Panc1 (cell line): ENCODE measurements at regions not wholly inside any gene's neighbourhood (a gene's known extent, or its start where the extent isn't known, plus 50 kb on each side); places are given as distances from the start of the nearest gene placed in this dataset.

Source experiments
- ATAC-seq: fragments of 200-7000 bp; cut with Tn5 transposase; 2 replicates; pipeline ENCODE4 v1.9.1; 2020; ENCODE audit warnings: mild to moderate bottlenecking, moderate library complexity
- BruUV-seq: library from RNA; stranded (reverse); fragments of 400-500 nt; replicated peaks from 2 replicates; lab custom pipeline; 2021; lab: Mats Ljungman, UMichigan
- CTCF ChIA-PET: fragments of 300-600 bp; sonication (Branson Sonifier 250); formaldehyde crosslinking; loops from one replicate; lab custom pipeline; 2022; ENCODE audit warnings: antibody characterized with exemption; lab: Charles Lee
- POLR2A ChIA-PET: fragments of 300-600 bp; sonication (Branson Sonifier 250); formaldehyde crosslinking; loops from one replicate; lab custom pipeline; 2022; ENCODE audit warnings: antibody characterized with exemption; lab: Charles Lee
- DNase-seq: peaks from one replicate; pipeline ENCODE4 v3.0.0-alpha.2; 2010; ENCODE audit warnings: low read depth, low spot score
- H3K27ac ChIP-seq: 2 replicates; pipeline ENCODE4 v1.5.1; 2011; ENCODE audit warnings: mild to moderate bottlenecking, low read length, inconsistent platforms
- H3K27me3 ChIP-seq: fragments of 200-500 bp; sonication (Bioruptor generic); 2 replicates; pipeline ENCODE4 v1.6.0; 2014; ENCODE audit warnings: low read length, inconsistent platforms; ENCODE audit not compliant: control insufficient read depth, insufficient read depth
- H3K36me3 ChIP-seq: fragments of 200-500 bp; sonication (Bioruptor generic); 2 replicates; pipeline ENCODE4 v1.5.1; 2014; ENCODE audit warnings: inconsistent platforms, mild to moderate bottlenecking, low read length, moderate library complexity; ENCODE audit not compliant: control insufficient read depth, insufficient read depth
- H3K4me1 ChIP-seq: 2 replicates; pipeline ENCODE4 v1.5.1; 2011; ENCODE audit warnings: inconsistent platforms, mild to moderate bottlenecking, low read length, moderate library complexity; ENCODE audit not compliant: control insufficient read depth, insufficient read depth
- H3K4me3 ChIP-seq, 2 experiments: 2 replicates each; pipeline ENCODE4 v1.5.1; 2011 to 2012; ENCODE audit warnings: low read depth in 2 of 2, low read length in 2 of 2, mild to moderate bottlenecking in 2 of 2, inconsistent platforms in 1 of 2, moderate library complexity in 1 of 2
- H3K9me3 ChIP-seq: fragments of 200-500 bp; sonication (Bioruptor generic); 2 replicates; pipeline ENCODE4 v1.5.1; 2014; ENCODE audit warnings: low read depth, mild to moderate bottlenecking, inconsistent platforms, low read length, moderate library complexity; ENCODE audit not compliant: control insufficient read depth, insufficient read depth
- POLR2AphosphoS5 ChIP-seq: IDR thresholded peaks from 2 replicates; pipeline ENCODE4 v1.6.1; 2012; ENCODE audit warnings: mild to moderate bottlenecking, low read depth, low read length, moderate library complexity
- SIN3A ChIP-seq: IDR thresholded peaks from 2 replicates; pipeline ENCODE4 v1.6.1; 2012; ENCODE audit warnings: low read depth, mild to moderate bottlenecking, low read length, moderate library complexity, borderline replicate concordance; ENCODE audit not compliant: insufficient read depth
- TCF7L2 ChIP-seq: IDR thresholded peaks from 2 replicates; pipeline ENCODE4 v1.6.1; 2011; ENCODE audit warnings: mild to moderate bottlenecking, low read depth, low read length, inconsistent platforms
- in situ Hi-C: cut with HindIII; loops from 2 replicates; pipeline ENCODE4 v1.10.0; 2016; ENCODE audit warnings: low sequenced_read_pairs, low pct_unique_long_range_greater_than_20kb
- intact Hi-C: fragments of 100-400 bp; cut with micrococcal nuclease; formaldehyde crosslinking; loops from one replicate; pipeline ENCODE4 v1.10.0; 2022; ENCODE audit not compliant: unreplicated experiment
- TF ChIP-seq, protein P1 (sequence below): fragments of 450-650 bp; IDR thresholded peaks from 2 replicates; pipeline ENCODE4 v1.5.1; 2017; ENCODE audit warnings: mild to moderate bottlenecking
- TF ChIP-seq, protein P2 (sequence below), 2 experiments: IDR thresholded peaks; 2 replicates each; pipeline ENCODE4 v1.6.1; 2011 to 2012; ENCODE audit warnings: low read depth in 2 of 2, control low read depth in 1 of 2, low read length in 1 of 2, mild to moderate bottlenecking in 1 of 2, moderate library complexity in 1 of 2; ENCODE audit not compliant: insufficient read depth in 1 of 2

DNA sequence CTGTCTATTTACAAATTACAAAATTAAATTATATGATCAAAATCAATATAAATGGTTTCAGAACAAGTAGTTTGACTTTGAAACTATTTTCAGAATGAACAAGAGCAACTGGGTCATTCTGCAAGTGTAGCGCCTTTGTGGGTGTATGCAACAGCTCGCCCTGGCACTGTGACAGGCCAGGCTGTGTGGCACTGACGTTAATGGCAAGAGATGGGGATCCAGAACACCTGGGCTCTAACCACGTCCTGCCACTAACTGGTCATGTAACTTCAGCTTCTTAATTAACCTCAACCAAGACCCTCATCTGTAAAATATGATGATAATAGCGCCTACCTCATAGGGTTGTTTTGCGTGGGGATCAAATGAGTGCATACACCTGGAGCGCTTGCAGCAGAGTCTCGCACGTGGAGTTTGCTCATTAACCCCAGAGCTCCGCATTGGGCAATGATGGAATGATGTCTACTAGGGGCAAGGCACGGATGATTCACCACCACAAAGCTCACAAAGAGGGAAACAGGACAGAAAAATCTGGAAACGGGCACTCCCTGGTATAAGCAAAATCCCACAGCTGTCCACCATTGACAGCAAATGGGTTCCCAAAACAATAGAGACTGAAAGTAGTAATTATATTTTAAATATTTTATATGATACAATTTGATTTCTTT is 639.4 kb downstream of the SEMA5A start:
- Histone ChIP-seq H3K9me3 (no peaks in the 10 kb centered on the region), H3K4me1 (no peaks in the 10 kb centered on the region), H3K36me3 (no peaks in the 10 kb centered on the region), H3K27me3 (no peaks in the 10 kb centered on the region), H3K4me3 (no peak overlapping the region), H3K27ac (no peak overlapping the region)
- ChIA-PET CTCF (no interaction called here), POLR2A (no interaction called here)
- no peak for ATAC-seq
- in situ Hi-C loops (no loop called here), intact Hi-C loops (no loop called here)
- DNase-seq, result no peak
- no TSS peak for BruUV-seq
- TF ChIP-seq POLR2AphosphoS5 (no peak), TCF7L2 (no peak), SIN3A (no peak)
- TF ChIP-seq, protein P1, sequence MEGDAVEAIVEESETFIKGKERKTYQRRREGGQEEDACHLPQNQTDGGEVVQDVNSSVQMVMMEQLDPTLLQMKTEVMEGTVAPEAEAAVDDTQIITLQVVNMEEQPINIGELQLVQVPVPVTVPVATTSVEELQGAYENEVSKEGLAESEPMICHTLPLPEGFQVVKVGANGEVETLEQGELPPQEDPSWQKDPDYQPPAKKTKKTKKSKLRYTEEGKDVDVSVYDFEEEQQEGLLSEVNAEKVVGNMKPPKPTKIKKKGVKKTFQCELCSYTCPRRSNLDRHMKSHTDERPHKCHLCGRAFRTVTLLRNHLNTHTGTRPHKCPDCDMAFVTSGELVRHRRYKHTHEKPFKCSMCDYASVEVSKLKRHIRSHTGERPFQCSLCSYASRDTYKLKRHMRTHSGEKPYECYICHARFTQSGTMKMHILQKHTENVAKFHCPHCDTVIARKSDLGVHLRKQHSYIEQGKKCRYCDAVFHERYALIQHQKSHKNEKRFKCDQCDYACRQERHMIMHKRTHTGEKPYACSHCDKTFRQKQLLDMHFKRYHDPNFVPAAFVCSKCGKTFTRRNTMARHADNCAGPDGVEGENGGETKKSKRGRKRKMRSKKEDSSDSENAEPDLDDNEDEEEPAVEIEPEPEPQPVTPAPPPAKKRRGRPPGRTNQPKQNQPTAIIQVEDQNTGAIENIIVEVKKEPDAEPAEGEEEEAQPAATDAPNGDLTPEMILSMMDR, result no peak
- TF ChIP-seq, protein P2, sequence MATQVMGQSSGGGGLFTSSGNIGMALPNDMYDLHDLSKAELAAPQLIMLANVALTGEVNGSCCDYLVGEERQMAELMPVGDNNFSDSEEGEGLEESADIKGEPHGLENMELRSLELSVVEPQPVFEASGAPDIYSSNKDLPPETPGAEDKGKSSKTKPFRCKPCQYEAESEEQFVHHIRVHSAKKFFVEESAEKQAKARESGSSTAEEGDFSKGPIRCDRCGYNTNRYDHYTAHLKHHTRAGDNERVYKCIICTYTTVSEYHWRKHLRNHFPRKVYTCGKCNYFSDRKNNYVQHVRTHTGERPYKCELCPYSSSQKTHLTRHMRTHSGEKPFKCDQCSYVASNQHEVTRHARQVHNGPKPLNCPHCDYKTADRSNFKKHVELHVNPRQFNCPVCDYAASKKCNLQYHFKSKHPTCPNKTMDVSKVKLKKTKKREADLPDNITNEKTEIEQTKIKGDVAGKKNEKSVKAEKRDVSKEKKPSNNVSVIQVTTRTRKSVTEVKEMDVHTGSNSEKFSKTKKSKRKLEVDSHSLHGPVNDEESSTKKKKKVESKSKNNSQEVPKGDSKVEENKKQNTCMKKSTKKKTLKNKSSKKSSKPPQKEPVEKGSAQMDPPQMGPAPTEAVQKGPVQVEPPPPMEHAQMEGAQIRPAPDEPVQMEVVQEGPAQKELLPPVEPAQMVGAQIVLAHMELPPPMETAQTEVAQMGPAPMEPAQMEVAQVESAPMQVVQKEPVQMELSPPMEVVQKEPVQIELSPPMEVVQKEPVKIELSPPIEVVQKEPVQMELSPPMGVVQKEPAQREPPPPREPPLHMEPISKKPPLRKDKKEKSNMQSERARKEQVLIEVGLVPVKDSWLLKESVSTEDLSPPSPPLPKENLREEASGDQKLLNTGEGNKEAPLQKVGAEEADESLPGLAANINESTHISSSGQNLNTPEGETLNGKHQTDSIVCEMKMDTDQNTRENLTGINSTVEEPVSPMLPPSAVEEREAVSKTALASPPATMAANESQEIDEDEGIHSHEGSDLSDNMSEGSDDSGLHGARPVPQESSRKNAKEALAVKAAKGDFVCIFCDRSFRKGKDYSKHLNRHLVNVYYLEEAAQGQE (IDR thresholded peaks at IDR 0.05; ENCODE audit: insufficient read depth in 1 of 2, low read depth in 2 of 2, low read length in 1 of 2), result no peak

DNA sequence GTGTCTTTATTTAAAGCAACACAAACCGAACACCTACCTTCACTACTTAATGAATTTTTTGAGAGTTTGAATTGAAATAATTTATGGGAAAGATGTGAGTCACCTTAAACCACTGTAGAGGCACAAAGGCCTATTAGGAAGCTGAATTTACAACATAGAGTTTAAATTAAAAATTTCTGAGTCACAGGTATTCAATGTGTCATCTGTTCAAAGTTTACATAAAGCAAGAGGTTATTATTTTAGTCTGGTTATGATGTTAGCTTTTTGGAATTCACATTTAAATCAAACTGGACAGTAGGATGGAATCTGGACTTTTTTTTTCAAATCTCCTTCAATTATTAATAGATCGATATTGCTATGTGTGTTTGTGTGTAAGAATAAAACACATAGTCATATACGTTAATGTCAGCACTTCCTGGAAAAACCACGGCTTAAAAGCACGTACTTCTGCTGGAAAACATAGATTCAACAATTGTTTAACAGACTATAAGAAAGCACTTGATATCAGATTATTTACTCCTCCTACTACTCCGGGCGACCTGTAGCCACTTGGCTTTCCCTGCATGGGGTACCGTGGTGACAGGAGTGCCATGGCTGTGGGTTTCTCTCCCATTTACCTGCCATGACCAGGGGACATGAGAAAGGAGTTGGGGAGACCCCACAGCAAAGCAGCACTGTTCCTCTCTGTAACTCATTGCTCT is 638.6 kb downstream of the SEMA5A start:
- in situ Hi-C loops, result no loop called here
- ChIA-PET CTCF (interaction anchor here (0.5 kb wide), 1 partner anchor 20 kb away, joined by 4 read pairs; no protein-coding TSS in a partner anchor), POLR2A (no interaction called here)
- no peak overlapping the region for H3K27ac ChIP-seq
- ATAC-seq (no peak), DNase-seq (peak; percentile 18)
- BruUV-seq, result no TSS peak
- no peak for TF ChIP-seq TCF7L2
- TF ChIP-seq POLR2AphosphoS5, result no peak
- TF ChIP-seq, protein P2 (IDR thresholded peaks at IDR 0.05; ENCODE audit: insufficient read depth in 1 of 2, low read depth in 2 of 2, low read length in 1 of 2), result no peak
- no peak for TF ChIP-seq SIN3A
- TF ChIP-seq, protein P1, result no peak
- no peaks in the 10 kb centered on the region for H3K9me3 ChIP-seq
- H3K4me3 ChIP-seq, result no peak overlapping the region
- no peaks in the 10 kb centered on the region for H3K4me1 ChIP-seq
- intact Hi-C loops, result no loop called here
- no peaks in the 10 kb centered on the region for H3K27me3 ChIP-seq
- no peaks in the 10 kb centered on the region for H3K36me3 ChIP-seq
